ENCODE measurements at regions not wholly inside any gene's neighbourhood (a gene's known extent, or its start where the extent isn't known, plus 50 kb on each side); places are given as distances from the start of the nearest gene placed in this dataset.
"Not testable (repeated sequence)": the region's sequence is repeated elsewhere in the genome, so short reads cannot be mapped to it uniquely, and the experiment has no call there.

DNA sequence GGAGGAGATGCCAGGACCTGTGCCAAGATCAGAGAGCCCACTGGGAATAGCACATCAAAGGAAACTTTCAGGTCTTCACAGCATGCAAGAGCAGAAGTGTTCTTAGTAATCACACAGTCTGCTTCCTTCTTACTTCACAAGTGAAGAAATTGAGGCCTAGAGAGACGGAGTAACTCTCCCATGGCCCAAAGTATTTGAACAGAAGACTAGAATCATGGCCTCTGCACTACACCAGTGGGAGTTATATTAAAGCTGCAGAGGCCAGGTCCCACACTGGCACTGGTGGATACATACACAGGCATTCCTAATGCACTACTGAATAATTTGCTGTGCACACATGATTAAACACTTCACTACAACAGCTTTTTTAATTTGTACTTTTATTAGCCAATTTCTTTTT, 107.6 kb upstream of the RMP24 start:
- TF ChIP-seq TAF1 (IDR thresholded peaks at IDR 0.05; ENCODE audit: low read depth, low read length) = no peak
- TF ChIP-seq PAX5 (IDR thresholded peaks at IDR 0.05; ENCODE audit: insufficient read depth, low read length, severe bottlenecking) = no peak
- TF ChIP-seq SPI1 (IDR thresholded peaks at IDR 0.05; ENCODE audit: low read depth, low read length) = no peak
- TF ChIP-seq POLR2A (IDR thresholded peaks at IDR 0.05; ENCODE audit: low read depth, low read length) = no peak
- TF ChIP-seq POU2F2 (IDR thresholded peaks at IDR 0.05; ENCODE audit: low read depth, low read length) = no peak
- no peak for TF ChIP-seq POLR2AphosphoS5 (IDR thresholded peaks at IDR 0.05; ENCODE audit: low read depth, low read length)
- FAIRE-seq (no peak), DNase-seq (ENCODE audit: insufficient read length, low spot score) (no peak)

DNA sequence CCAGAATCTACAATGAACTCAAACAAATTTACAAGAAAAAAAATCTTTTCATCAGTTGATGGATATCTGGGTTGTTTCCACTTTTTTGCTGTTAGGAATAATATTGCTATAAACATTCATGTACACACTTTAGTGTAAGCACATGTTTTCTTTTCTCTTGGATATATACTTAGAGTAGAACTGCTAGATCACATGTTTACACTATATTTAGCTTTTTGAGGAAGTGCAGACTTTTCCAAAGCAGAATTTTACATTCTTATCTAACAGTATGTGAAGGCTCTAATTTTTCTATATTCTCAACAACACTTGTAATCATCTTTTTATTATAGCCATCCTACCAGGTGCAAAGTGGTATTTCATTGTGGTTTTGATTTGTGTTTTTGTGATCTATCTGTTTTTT, 103.6 kb upstream of the RMP24 start:
- no peak for DNase-seq (ENCODE audit: insufficient read length, low spot score)
- TF ChIP-seq PAX5 (IDR thresholded peaks at IDR 0.05; ENCODE audit: insufficient read depth, low read length, severe bottlenecking) (no peak), SPI1 (IDR thresholded peaks at IDR 0.05; ENCODE audit: low read depth, low read length) (no peak), POLR2A (IDR thresholded peaks at IDR 0.05; ENCODE audit: low read depth, low read length) (no peak), POU2F2 (IDR thresholded peaks at IDR 0.05; ENCODE audit: low read depth, low read length) (no peak), POLR2AphosphoS5 (IDR thresholded peaks at IDR 0.05; ENCODE audit: low read depth, low read length) (no peak), TAF1 (IDR thresholded peaks at IDR 0.05; ENCODE audit: low read depth, low read length) (no peak)
- no peak for FAIRE-seq

DNA sequence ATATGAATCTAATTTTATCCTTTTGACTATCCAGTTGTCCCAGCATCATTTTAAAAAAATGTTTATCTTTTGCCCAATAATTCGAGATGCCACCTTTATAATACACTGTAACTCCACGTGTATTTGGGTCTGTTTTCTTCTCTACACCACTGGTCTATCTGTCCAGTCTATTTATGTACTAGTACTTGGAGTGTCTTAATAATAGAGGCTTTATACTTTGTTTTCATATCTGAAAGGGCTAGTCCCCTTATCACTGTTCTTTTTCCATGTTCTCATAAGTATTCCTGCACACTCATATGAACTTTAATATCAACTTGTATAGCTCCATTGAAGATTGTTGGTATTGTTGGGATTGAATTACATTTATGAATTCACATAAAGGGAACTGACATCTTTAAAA, 101.1 kb upstream of the RMP24 start:
- TF ChIP-seq POLR2A (IDR thresholded peaks at IDR 0.05; ENCODE audit: low read depth, low read length) (no peak), POU2F2 (IDR thresholded peaks at IDR 0.05; ENCODE audit: low read depth, low read length) (no peak), SPI1 (IDR thresholded peaks at IDR 0.05; ENCODE audit: low read depth, low read length) (no peak), TAF1 (IDR thresholded peaks at IDR 0.05; ENCODE audit: low read depth, low read length) (no peak), POLR2AphosphoS5 (IDR thresholded peaks at IDR 0.05; ENCODE audit: low read depth, low read length) (no peak), PAX5 (IDR thresholded peaks at IDR 0.05; ENCODE audit: insufficient read depth, low read length, severe bottlenecking) (no peak)
- no peak for FAIRE-seq
- DNase-seq (ENCODE audit: insufficient read length, low spot score) = no peak

DNA sequence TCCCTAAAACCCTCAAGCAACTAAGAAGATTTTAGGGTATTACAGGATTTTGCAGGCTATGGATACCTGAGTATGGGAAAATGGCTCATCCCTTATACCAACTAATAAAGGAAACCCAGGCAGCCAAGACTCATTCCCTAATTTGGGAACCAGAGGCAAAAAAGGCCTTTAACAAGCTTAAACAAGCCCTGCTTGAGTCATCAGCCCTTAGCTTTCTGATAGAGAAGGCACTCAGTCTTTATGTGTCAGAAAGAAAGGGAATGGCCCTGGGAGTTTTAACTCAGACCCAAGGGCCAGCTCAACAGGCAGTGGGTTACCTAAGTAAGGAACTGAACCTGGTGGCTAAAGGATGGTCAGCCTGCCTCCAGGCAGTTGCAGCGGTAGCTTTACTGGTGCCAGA, 96.9 kb upstream of the RMP24 start:
- DNase-seq (ENCODE audit: insufficient read length, low spot score) (no peak), FAIRE-seq (no peak)
- TF ChIP-seq PAX5 (IDR thresholded peaks at IDR 0.05; ENCODE audit: insufficient read depth, low read length, severe bottlenecking) = no peak

DNA sequence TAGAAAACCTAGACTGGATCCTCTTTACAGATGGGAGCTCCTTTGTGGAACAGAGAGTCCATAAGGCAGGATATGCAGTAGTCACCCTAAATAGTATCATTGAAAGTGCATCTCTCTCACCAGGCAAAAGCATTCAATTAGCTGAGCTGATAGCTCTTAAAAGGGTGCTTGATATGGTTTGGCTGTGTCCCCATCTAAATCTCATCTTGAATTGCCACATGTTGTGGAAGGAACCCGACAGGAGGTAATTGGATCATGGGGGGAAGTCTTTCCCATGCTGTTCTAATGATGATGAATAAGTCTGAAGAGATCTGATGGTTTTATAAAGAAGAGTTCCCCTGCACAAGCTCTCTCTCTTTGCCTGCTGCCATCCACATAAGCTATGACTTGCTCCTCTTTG, 96.2 kb upstream of the RMP24 start:
- no peak for DNase-seq (ENCODE audit: insufficient read length, low spot score)
- no peak for FAIRE-seq
- TF ChIP-seq POU2F2 (IDR thresholded peaks at IDR 0.05; ENCODE audit: low read depth, low read length) = no peak
- TF ChIP-seq POLR2A (IDR thresholded peaks at IDR 0.05; ENCODE audit: low read depth, low read length) = no peak
- no peak for TF ChIP-seq SPI1 (IDR thresholded peaks at IDR 0.05; ENCODE audit: low read depth, low read length)
- no peak for TF ChIP-seq TAF1 (IDR thresholded peaks at IDR 0.05; ENCODE audit: low read depth, low read length)
- TF ChIP-seq POLR2AphosphoS5 (IDR thresholded peaks at IDR 0.05; ENCODE audit: low read depth, low read length) = no peak
- TF ChIP-seq PAX5 (IDR thresholded peaks at IDR 0.05; ENCODE audit: insufficient read depth, low read length, severe bottlenecking) = no peak

DNA sequence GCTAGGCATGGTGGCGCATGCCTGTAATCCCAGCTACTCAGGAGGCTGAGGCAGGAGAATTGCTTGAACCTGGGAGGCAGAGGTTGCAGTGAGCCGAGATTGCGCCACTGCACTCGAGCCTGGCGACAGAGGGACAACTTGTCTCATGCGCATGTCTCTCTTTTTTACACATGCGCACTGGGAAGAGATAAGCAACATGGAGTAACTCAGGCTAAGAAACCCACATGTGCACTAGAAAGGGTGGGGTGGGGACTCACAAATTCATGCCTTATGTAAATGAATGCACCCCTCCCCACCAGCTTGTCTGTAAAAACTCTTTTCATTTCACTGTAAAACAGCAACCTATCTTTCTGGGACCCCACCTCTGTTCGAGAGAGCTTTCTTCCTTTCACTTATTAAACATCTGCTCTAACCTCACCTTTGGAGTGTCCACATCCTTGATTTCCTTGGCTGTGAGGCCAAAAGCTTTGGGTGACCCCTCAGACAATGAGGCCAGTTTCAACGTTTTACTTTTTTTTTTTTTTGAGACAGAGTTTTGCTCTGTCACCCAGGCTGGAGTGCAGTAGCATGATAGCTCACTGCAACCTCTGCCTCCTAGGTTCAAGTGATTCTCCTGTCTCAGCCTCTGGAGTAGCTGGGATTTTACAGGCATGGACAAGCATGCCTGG, 91.6 kb upstream of the RMP24 start:
- DNase-seq (ENCODE audit: insufficient read length, low spot score) (no peak), FAIRE-seq (no peak)
- TF ChIP-seq TAF1 (IDR thresholded peaks at IDR 0.05; ENCODE audit: low read depth, low read length) (no peak), POLR2AphosphoS5 (IDR thresholded peaks at IDR 0.05; ENCODE audit: low read depth, low read length) (no peak), PAX5 (IDR thresholded peaks at IDR 0.05; ENCODE audit: insufficient read depth, low read length, severe bottlenecking) (no peak), POU2F2 (IDR thresholded peaks at IDR 0.05; ENCODE audit: low read depth, low read length) (no peak), SPI1 (IDR thresholded peaks at IDR 0.05; ENCODE audit: low read depth, low read length) (no peak), POLR2A (IDR thresholded peaks at IDR 0.05; ENCODE audit: low read depth, low read length) (no peak)

DNA sequence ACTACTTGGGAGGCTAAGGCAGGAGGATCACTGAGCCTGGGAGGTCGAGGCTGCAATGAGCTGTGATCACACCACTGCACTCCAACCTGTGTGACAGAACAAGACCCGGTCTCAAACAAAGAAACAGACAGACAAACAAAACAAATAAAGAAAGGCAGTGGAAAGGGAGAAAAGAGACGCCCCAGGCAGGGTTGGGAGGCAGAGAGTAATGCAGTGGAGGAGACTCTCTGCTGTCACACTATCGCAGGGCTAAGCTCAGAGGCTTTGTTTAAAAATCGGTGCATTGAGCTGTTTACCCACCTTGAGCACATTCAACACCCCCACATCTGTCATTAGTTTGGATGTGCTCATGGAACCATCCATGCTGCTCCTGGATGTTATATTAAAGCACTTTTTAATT, 84.2 kb upstream of the RMP24 start:
- TF ChIP-seq POU2F2 (IDR thresholded peaks at IDR 0.05; ENCODE audit: low read depth, low read length) = no peak
- no peak for TF ChIP-seq PAX5 (IDR thresholded peaks at IDR 0.05; ENCODE audit: insufficient read depth, low read length, severe bottlenecking)
- TF ChIP-seq SPI1 (IDR thresholded peaks at IDR 0.05; ENCODE audit: low read depth, low read length) = no peak
- no peak for TF ChIP-seq POLR2AphosphoS5 (IDR thresholded peaks at IDR 0.05; ENCODE audit: low read depth, low read length)
- TF ChIP-seq TAF1 (IDR thresholded peaks at IDR 0.05; ENCODE audit: low read depth, low read length) = no peak
- TF ChIP-seq POLR2A (IDR thresholded peaks at IDR 0.05; ENCODE audit: low read depth, low read length) = no peak
- DNase-seq (ENCODE audit: insufficient read length, low spot score) (no peak), FAIRE-seq (no peak)

DNA sequence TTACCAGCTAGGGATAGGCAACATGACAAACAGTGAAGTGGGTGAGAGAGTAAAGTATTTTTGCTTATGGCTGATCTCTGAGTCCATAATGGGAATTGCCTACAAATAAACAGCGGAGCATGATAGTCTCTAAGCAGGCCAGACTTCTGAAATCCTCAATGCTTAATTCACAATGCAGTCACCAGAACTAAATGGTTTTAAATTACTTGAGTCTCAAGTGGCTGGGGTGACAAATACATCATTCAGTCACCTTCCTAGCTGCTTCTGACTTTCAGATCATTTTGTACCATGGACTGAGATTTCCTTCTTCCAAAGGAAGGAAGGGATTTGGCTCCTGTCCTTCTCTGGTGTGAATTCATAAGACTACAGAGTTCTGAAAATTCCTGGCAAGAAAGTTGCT, 82.8 kb upstream of the RMP24 start:
- TF ChIP-seq POLR2AphosphoS5 (IDR thresholded peaks at IDR 0.05; ENCODE audit: low read depth, low read length) (no peak), POLR2A (IDR thresholded peaks at IDR 0.05; ENCODE audit: low read depth, low read length) (no peak), SPI1 (IDR thresholded peaks at IDR 0.05; ENCODE audit: low read depth, low read length) (no peak), POU2F2 (IDR thresholded peaks at IDR 0.05; ENCODE audit: low read depth, low read length) (no peak), PAX5 (IDR thresholded peaks at IDR 0.05; ENCODE audit: insufficient read depth, low read length, severe bottlenecking) (no peak), TAF1 (IDR thresholded peaks at IDR 0.05; ENCODE audit: low read depth, low read length) (no peak)
- no peak for FAIRE-seq
- no peak for DNase-seq (ENCODE audit: insufficient read length, low spot score)

DNA sequence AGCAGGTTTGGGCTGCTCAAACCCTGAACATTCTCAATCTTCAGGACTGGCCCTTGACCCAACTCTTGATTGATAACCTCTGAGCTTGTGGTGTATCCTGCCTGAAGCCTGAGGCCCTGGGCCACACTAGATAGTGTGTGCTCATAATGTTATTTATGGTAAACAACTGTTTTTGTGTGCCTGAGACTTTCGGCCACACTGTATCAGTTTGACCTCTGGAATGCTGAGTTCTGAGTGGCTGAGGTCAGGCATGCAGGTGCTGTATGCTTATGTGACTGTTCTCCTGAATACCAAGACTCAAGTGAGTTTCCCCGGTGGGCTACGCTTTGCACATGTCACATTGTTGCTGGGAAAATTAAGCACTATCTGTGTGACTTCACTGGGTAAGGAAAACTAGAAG, 82.2 kb upstream of the RMP24 start:
- FAIRE-seq (no peak), DNase-seq (ENCODE audit: insufficient read length, low spot score) (no peak)
- no peak for TF ChIP-seq TAF1 (IDR thresholded peaks at IDR 0.05; ENCODE audit: low read depth, low read length)
- TF ChIP-seq SPI1 (IDR thresholded peaks at IDR 0.05; ENCODE audit: low read depth, low read length) = no peak
- no peak for TF ChIP-seq PAX5 (IDR thresholded peaks at IDR 0.05; ENCODE audit: insufficient read depth, low read length, severe bottlenecking)
- TF ChIP-seq POLR2A (IDR thresholded peaks at IDR 0.05; ENCODE audit: low read depth, low read length) = no peak
- no peak for TF ChIP-seq POLR2AphosphoS5 (IDR thresholded peaks at IDR 0.05; ENCODE audit: low read depth, low read length)
- no peak for TF ChIP-seq POU2F2 (IDR thresholded peaks at IDR 0.05; ENCODE audit: low read depth, low read length)

DNA sequence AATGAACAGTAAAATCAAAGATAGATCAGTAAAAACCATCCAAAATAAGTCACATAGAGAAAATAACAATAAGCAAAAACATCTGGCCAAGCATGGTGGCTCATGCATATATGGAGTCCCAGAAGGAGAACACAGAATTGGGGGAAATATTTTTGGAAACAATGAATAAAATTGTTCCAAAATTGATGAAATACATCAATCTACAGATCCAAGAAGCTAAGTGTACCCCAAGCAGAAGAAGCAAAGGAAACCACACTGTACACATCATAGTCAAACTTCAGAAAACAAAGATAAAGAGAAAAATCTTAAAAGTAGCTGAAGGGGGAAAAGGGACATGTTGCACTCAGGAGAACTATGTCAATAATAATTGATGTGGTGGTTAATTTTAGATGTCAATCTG, 80.4 kb upstream of the RMP24 start:
- DNase-seq (ENCODE audit: insufficient read length, low spot score) (no peak), FAIRE-seq (no peak)
- TF ChIP-seq SPI1 (IDR thresholded peaks at IDR 0.05; ENCODE audit: low read depth, low read length) (no peak), PAX5 (IDR thresholded peaks at IDR 0.05; ENCODE audit: insufficient read depth, low read length, severe bottlenecking) (no peak), TAF1 (IDR thresholded peaks at IDR 0.05; ENCODE audit: low read depth, low read length) (no peak)

DNA sequence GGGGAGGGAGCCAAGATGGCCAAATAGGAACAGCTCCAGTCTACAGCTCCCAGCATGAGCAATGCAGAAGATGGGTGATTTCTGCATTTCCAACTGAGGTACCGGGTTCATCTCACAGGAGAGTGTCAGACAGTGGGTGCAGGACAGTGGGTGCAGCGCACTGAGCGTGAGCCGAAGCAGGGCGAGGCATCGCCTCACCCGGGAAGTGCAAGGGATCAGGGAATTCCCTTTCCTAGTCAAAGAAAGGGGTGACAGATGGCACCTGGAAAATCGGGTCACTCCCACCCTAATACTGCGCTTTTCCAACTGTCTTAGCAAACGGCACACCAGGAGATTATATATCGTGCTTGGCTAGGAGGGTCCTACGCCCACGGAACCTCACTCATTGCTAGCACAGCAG, 75.0 kb upstream of the RMP24 start:
- not testable (repeated sequence) for FAIRE-seq; DNase-seq (ENCODE audit: insufficient read length, low spot score)

Data from GM12891 (cell line).